H1 (cell line): ENCODE measurements at regions not wholly inside any gene's neighbourhood (a gene's known extent, or its start where the extent isn't known, plus 50 kb on each side); places are given as distances from the start of the nearest gene placed in this dataset.

ENCODE experiments used
- CTCF ChIA-PET: fragments of 300-600 bp; sonication (Branson Sonifier 250); formaldehyde crosslinking; loops from one replicate; lab custom pipeline; 2021; ENCODE audit not compliant: partially characterized antibody; lab: Charles Lee
- POLR2A ChIA-PET: fragments of 300-600 bp; sonication (Branson Sonifier 250); formaldehyde crosslinking; loops from one replicate; lab custom pipeline; 2021; ENCODE audit warnings: inconsistent platforms; ENCODE audit not compliant: partially characterized antibody; lab: Charles Lee
- DNase-seq, 2 experiments: peaks; one replicate each; pipeline versions ENCODE4 v3.0.0 to v3.0.0-alpha.2; 2010 to 2022; ENCODE audit warnings: low spot score in 2 of 2, low read depth in 1 of 2, mixed read lengths in 1 of 2
- FAIRE-seq: peaks from 2 replicates; lab custom pipeline; 2011; peaks lifted over from hg19 to GRCh38; lab: Jason Lieb, UNC
- H2AFZ ChIP-seq: 2 replicates; pipeline ENCODE4 v1.8.1; 2012; ENCODE audit warnings: low read length, inconsistent platforms
- H2AK5ac ChIP-seq: 2 replicates; pipeline ENCODE4 v1.6.1; 2013; ENCODE audit warnings: low read depth, low read length
- H2BK120ac ChIP-seq: replicated peaks from 2 replicates; pipeline ENCODE3; 2013; ENCODE audit warnings: low read depth, low read length, inconsistent platforms
- H2BK12ac ChIP-seq: 2 replicates; pipeline ENCODE4 v1.6.1; 2013; ENCODE audit warnings: low read depth, low read length
- H2BK15ac ChIP-seq: 2 replicates; pipeline ENCODE4 v1.6.1; 2013; ENCODE audit warnings: low read length
- H2BK20ac ChIP-seq: 2 replicates; pipeline ENCODE4 v1.6.1; 2013; ENCODE audit warnings: low read length
- H2BK5ac ChIP-seq: 2 replicates; pipeline ENCODE4 v1.6.1; 2013; ENCODE audit warnings: low read depth, low read length
- H3K14ac ChIP-seq: 2 replicates; pipeline ENCODE4 v1.6.1; 2013; ENCODE audit warnings: inconsistent platforms; ENCODE audit not compliant: insufficient read length
- H3K18ac ChIP-seq: 2 replicates; pipeline ENCODE4 v1.6.1; 2013; ENCODE audit warnings: low read length; ENCODE audit errors: extremely low read depth
- H3K23ac ChIP-seq: 2 replicates; pipeline ENCODE4 v1.6.1; 2013; ENCODE audit warnings: inconsistent platforms; ENCODE audit not compliant: insufficient read length
- H3K23me2 ChIP-seq: 2 replicates; pipeline ENCODE4 v1.6.1; 2013; ENCODE audit warnings: low read depth, low read length
- H3K27ac ChIP-seq: 2 replicates; pipeline ENCODE4 v1.6.1; 2011; ENCODE audit warnings: low read depth, low read length, inconsistent platforms
- H3K27me3 ChIP-seq, 4 experiments: replicated peaks in 1 of 4; 1 replicate in 1 of 4; 2 replicates in 3 of 4; pipeline versions ENCODE4 v1.6.1 to v1.8.1; 2011 to 2013; ENCODE audit warnings: low read length in 3 of 4, mild to moderate bottlenecking in 3 of 4, inconsistent platforms in 2 of 4, mixed read lengths in 2 of 4, moderate library complexity in 1 of 4; ENCODE audit not compliant: control insufficient read depth in 3 of 4, insufficient read depth in 3 of 4; ENCODE audit errors: extremely low read depth in 1 of 4
- H3K36me3 ChIP-seq, 4 experiments: 2 replicates each; pipeline versions ENCODE4 v1.6.1 to v1.8.1; 2011 to 2013; ENCODE audit warnings: mild to moderate bottlenecking in 4 of 4, low read length in 3 of 4, moderate library complexity in 2 of 4, control low read depth in 1 of 4, inconsistent platforms in 1 of 4; ENCODE audit not compliant: insufficient read depth in 4 of 4, control insufficient read depth in 2 of 4
- H3K4ac ChIP-seq: replicated peaks from 2 replicates; pipeline ENCODE3; 2013; ENCODE audit warnings: low read length, low read depth, mixed read lengths, inconsistent platforms; ENCODE audit not compliant: insufficient read length
- H3K4me1 ChIP-seq, 4 experiments: replicated peaks in 1 of 4; 1 replicate in 1 of 4; 2 replicates in 3 of 4; pipeline versions ENCODE4 v1.6.1 to v1.8.1; 2011 to 2013; ENCODE audit warnings: low read length in 3 of 4, inconsistent platforms in 2 of 4, mixed read lengths in 1 of 4; ENCODE audit not compliant: insufficient read depth in 4 of 4, control insufficient read depth in 3 of 4
- H3K4me2 ChIP-seq, 2 experiments: 2 replicates each; pipeline versions ENCODE4 v1.6.1 to v1.8.1; 2011 to 2013; ENCODE audit warnings: low read depth in 2 of 2, low read length in 2 of 2, control low read depth in 1 of 2, inconsistent platforms in 1 of 2, mild to moderate bottlenecking in 1 of 2; ENCODE audit not compliant: insufficient read depth in 1 of 2
- H3K4me3 ChIP-seq, 4 experiments: fragments of 200-600, 300-600 bp in 1 of 4; sonication (generic), shearing (Covaris generic), sonication (Bioruptor Twin) in 1 of 4; 2 replicates each; pipeline versions ENCODE4 v1.5.1 to v1.8.1; 2011 to 2016; ENCODE audit warnings: low read length in 4 of 4, low read depth in 3 of 4, control low read depth in 2 of 4, inconsistent platforms in 2 of 4, mild to moderate bottlenecking in 2 of 4, mixed read lengths in 1 of 4, moderate library complexity in 1 of 4; ENCODE audit not compliant: insufficient read depth in 2 of 4; ENCODE audit errors: extremely low read depth in 1 of 4
- H3K56ac ChIP-seq: replicated peaks from 2 replicates; pipeline ENCODE3; 2013; ENCODE audit warnings: low read depth, mild to moderate bottlenecking, mixed read lengths, low read length, inconsistent platforms; ENCODE audit not compliant: insufficient read length
- H3K79me1 ChIP-seq: 2 replicates; pipeline ENCODE4 v1.6.1; 2013; ENCODE audit warnings: low read depth, low read length, control low read depth
- H3K79me2 ChIP-seq, 2 experiments: 2 replicates each; pipeline versions ENCODE4 v1.6.1 to v1.8.1; 2012 to 2013; ENCODE audit warnings: low read length in 2 of 2, mild to moderate bottlenecking in 2 of 2, inconsistent platforms in 1 of 2; ENCODE audit not compliant: insufficient read depth in 2 of 2, control insufficient read depth in 1 of 2
- H3K9ac ChIP-seq, 4 experiments: replicated peaks in 1 of 4; 1 replicate in 1 of 4; 2 replicates in 3 of 4; pipeline versions ENCODE4 v1.6.1 to v1.8.1; 2011 to 2013; ENCODE audit warnings: low read depth in 3 of 4, low read length in 3 of 4, control low read depth in 2 of 4, mild to moderate bottlenecking in 2 of 4, moderate library complexity in 2 of 4, inconsistent platforms in 1 of 4; ENCODE audit errors: extremely low read depth in 1 of 4
- H3K9me3 ChIP-seq, 2 experiments: 2 replicates each; pipeline versions ENCODE4 v1.6.1 to v1.8.1; 2012 to 2013; ENCODE audit warnings: mild to moderate bottlenecking in 2 of 2, moderate library complexity in 2 of 2, control low read depth in 1 of 2, inconsistent platforms in 1 of 2, low read depth in 1 of 2, low read length in 1 of 2, mixed read lengths in 1 of 2; ENCODE audit not compliant: insufficient read depth in 2 of 2
- H4K20me1 ChIP-seq, 2 experiments: replicated peaks in 1 of 2; 2 replicates each; pipeline versions ENCODE3 to v1.8.1; 2011 to 2013; ENCODE audit warnings: inconsistent platforms in 2 of 2, low read length in 2 of 2, mild to moderate bottlenecking in 1 of 2; ENCODE audit not compliant: insufficient read depth in 2 of 2, control insufficient read depth in 1 of 2
- H4K5ac ChIP-seq: 2 replicates; pipeline ENCODE4 v1.6.1; 2013; ENCODE audit warnings: low read length, low read depth, mixed read lengths, inconsistent platforms; ENCODE audit not compliant: insufficient read length
- H4K8ac ChIP-seq: 2 replicates; pipeline ENCODE4 v1.8.0; 2013; ENCODE audit warnings: mild to moderate bottlenecking, moderate library complexity, low read length, inconsistent platforms; ENCODE audit not compliant: insufficient read depth; ENCODE audit errors: extremely low read depth
- H4K91ac ChIP-seq: replicated peaks from 2 replicates; pipeline ENCODE3; 2013; ENCODE audit warnings: low read length, mixed read lengths, inconsistent platforms; ENCODE audit not compliant: insufficient read length
- SP1 ChIP-seq: IDR thresholded peaks from 2 replicates; pipeline ENCODE4 v1.6.1; 2011; ENCODE audit warnings: low read depth, low read length
- whole genome bisulfite sequencing, 2 experiments: shearing (Covaris generic) in 1 of 2; methylation state at CpG; one replicate each; pipeline versions ENCODE4 v1.1.6 to v1.1.7; 2013 to 2015; ENCODE audit warnings: low lambda C conversion rate in 2 of 2, mixed read lengths in 2 of 2, inconsistent platforms in 1 of 2, low coverage in 1 of 2, missing lambda C conversion rate in 1 of 2; ENCODE audit not compliant: insufficient replicate concordance in 2 of 2, insufficient coverage in 1 of 2, insufficient read length in 1 of 2; ENCODE audit errors: extremely low coverage in 1 of 2, missing lambda C conversion rate in 1 of 2; 5-methylcytosine and 5-hydroxymethylcytosine counted together
- TF ChIP-seq, protein P1 (sequence below), 3 experiments: IDR thresholded peaks; 1 replicate in 2 of 3; 2 replicates in 1 of 3; pipeline versions ENCODE4 v1.5.1 to v1.6.1; 2011; ENCODE audit warnings: low read length in 3 of 3, mild to moderate bottlenecking in 3 of 3, inconsistent platforms in 2 of 3, low read depth in 1 of 3, moderate library complexity in 1 of 3; ENCODE audit not compliant: insufficient read depth in 1 of 3; ENCODE audit errors: control extremely low read depth in 1 of 3

- CTCF ChIA-PET = no interaction called here
- POLR2A ChIA-PET = no interaction called here
- 90% methylated on average over 2 of the region's 2 CpGs; no CpG with 5 or more reads in 1 of the 2 experiments for WGBS, 2 experiments
Measured at GRCh38 chr3:145963111-145963510, 197.9 kb downstream of the PLOD2 start.

More at GRCh38 chr3:145963111-145963510, 197.9 kb downstream of the PLOD2 start:
- Histone ChIP-seq H3K27me3 (no peaks in the 10 kb centered on the region), H2BK20ac (no peak overlapping the region), H2BK120ac (no peak overlapping the region), H4K5ac (no peak overlapping the region), H3K9ac (no peak overlapping the region), H3K9me3 (no peaks in the 10 kb centered on the region), H2AK5ac (no peak overlapping the region), H2AFZ (no peak overlapping the region), H3K18ac (no peak overlapping the region), H3K4me3 (no peak overlapping the region), H2BK5ac (no peak overlapping the region), H4K8ac (no peak overlapping the region), H3K79me1 (no peaks in the 10 kb centered on the region), H3K23me2 (no peaks in the 10 kb centered on the region), H3K36me3 (no peaks in the 10 kb centered on the region), H3K79me2 (no peaks in the 10 kb centered on the region), H3K27ac (no peak overlapping the region), H4K20me1 (no peaks in the 10 kb centered on the region), H3K4me1 (no peaks in the 10 kb centered on the region), H3K4ac (no peak overlapping the region), H2BK12ac (no peak overlapping the region), H3K14ac (no peak overlapping the region), H3K4me2 (no peak overlapping the region), H3K56ac (no peak overlapping the region), H4K91ac (no peak overlapping the region), H3K23ac (no peak overlapping the region), H2BK15ac (no peak overlapping the region)
- TF ChIP-seq SP1 = no peak
- TF ChIP-seq, protein P1, sequence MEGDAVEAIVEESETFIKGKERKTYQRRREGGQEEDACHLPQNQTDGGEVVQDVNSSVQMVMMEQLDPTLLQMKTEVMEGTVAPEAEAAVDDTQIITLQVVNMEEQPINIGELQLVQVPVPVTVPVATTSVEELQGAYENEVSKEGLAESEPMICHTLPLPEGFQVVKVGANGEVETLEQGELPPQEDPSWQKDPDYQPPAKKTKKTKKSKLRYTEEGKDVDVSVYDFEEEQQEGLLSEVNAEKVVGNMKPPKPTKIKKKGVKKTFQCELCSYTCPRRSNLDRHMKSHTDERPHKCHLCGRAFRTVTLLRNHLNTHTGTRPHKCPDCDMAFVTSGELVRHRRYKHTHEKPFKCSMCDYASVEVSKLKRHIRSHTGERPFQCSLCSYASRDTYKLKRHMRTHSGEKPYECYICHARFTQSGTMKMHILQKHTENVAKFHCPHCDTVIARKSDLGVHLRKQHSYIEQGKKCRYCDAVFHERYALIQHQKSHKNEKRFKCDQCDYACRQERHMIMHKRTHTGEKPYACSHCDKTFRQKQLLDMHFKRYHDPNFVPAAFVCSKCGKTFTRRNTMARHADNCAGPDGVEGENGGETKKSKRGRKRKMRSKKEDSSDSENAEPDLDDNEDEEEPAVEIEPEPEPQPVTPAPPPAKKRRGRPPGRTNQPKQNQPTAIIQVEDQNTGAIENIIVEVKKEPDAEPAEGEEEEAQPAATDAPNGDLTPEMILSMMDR (IDR thresholded peaks at IDR 0.05; ENCODE audit: control extremely low read depth in 1 of 3, insufficient read depth in 1 of 3, low read depth in 1 of 3, low read length in 3 of 3) = no peak
- DNase-seq (no peak), FAIRE-seq (no peak)
